M059J (cell line): ENCODE measurements at regions not wholly inside any gene's neighbourhood (a gene's known extent, or its start where the extent isn't known, plus 50 kb on each side); places are given as distances from the start of the nearest gene placed in this dataset.

ENCODE experiments used
- DNase-seq: peaks from one replicate; pipeline ENCODE4 v3.0.0-alpha.2; 2012; ENCODE audit warnings: low read depth

- peak; percentile 87 for DNase-seq
Measured at GRCh38 chr11:86193297-86194095, 51.1 kb upstream of the EED start.

- no peak for DNase-seq
Measured at GRCh38 chr11:86192519-86193257, 51.9 kb upstream of the EED start.

- no peak for DNase-seq
Measured at GRCh38 chr11:86191874-86192273, 52.7 kb upstream of the EED start.

GRCh38 chr11:86187027-86187426, 57.5 kb upstream of the EED start:
- no peak for DNase-seq

GRCh38 chr11:86186386-86186785, 58.2 kb upstream of the EED start:
- no peak for DNase-seq

- no peak for DNase-seq
Measured at GRCh38 chr11:86185381-86185750, 59.2 kb upstream of the EED start.

GRCh38 chr11:86184728-86185380, 59.7 kb upstream of the EED start:
- no peak for DNase-seq

- DNase-seq = peak; percentile 70
Measured at GRCh38 chr11:86183694-86184093, 60.9 kb upstream of the EED start.

- peak; percentile 86 for DNase-seq
Measured at GRCh38 chr11:86182976-86183584, 61.5 kb upstream of the EED start.

GRCh38 chr11:86181379-86181778, 63.2 kb upstream of the EED start:
- DNase-seq = no peak

- DNase-seq = no peak
Measured at GRCh38 chr11:86180851-86181250, 63.7 kb upstream of the EED start.

GRCh38 chr11:86180423-86180822, 64.1 kb upstream of the EED start:
- DNase-seq = no peak

GRCh38 chr11:86179646-86180064, 64.9 kb upstream of the EED start:
- peak; percentile 72 for DNase-seq

GRCh38 chr11:86177302-86177701, 67.3 kb upstream of the EED start:
- DNase-seq = no peak

GRCh38 chr11:86176165-86176884, 68.2 kb upstream of the EED start:
- peak; percentile 60 for DNase-seq

- no peak for DNase-seq
Measured at GRCh38 chr11:86175626-86176025, 68.9 kb upstream of the EED start.

GRCh38 chr11:86175191-86175590, 69.4 kb upstream of the EED start:
- DNase-seq = no peak

GRCh38 chr11:86174101-86175046, 70.2 kb upstream of the EED start:
- peak; percentile 100 for DNase-seq

GRCh38 chr11:86172894-86173293, 71.7 kb upstream of the EED start:
- peak; percentile 96 for DNase-seq

GRCh38 chr11:86171627-86172026, 72.9 kb upstream of the EED start:
- no peak for DNase-seq
